NCI-H2029 (cell line): ENCODE measurements at regions not wholly inside any gene's neighbourhood (a gene's known extent, or its start where the extent isn't known, plus 50 kb on each side); places are given as distances from the start of the nearest gene placed in this dataset.
A peak's percentile ranks its signal among the peaks of the same experiment; 100 is the strongest.

ENCODE experiments used
- DNase-seq: peaks from one replicate; lab custom pipeline; 2025; lab: John Stamatoyannopoulos, UW

DNA sequence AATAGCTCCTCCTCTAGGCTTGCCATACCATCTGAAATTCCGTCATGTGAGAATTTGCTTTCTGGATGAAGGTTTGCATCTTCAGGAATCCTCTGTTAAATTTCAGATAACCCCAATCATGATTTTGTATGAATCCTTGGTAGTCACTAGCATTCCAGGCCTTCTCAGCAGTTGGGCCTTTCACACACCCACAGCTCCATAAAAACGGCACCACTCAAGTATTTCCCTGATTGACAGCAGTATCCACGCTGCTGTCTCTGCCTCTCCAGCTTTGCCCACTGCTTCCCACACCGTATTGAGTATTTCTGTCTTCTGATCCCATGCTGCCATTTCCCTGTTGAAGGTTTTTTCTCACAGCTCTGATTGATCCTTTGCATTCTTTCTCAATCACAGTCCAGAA, 208.7 kb upstream of the NCAM1 start:
- DNase-seq, result no peak

DNA sequence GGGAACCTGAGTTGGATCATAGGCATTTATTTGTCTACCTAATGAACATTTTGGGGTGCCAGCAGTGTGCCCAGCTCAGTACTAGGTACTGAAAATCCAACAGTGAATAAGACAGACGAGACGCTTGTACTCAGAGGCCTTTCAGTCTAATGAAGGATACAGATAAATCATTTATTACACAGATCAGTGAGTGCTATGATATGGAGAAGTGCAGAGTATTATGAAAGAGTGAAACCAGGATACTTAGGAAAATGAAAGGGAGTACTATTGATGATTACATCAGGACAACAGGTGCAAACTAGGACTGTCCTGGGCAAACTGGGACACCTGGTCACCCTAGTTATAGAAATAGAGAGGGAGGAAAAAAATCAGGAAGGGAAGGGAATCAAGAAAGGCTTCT, 207.5 kb upstream of the NCAM1 start:
- DNase-seq, result no peak

DNA sequence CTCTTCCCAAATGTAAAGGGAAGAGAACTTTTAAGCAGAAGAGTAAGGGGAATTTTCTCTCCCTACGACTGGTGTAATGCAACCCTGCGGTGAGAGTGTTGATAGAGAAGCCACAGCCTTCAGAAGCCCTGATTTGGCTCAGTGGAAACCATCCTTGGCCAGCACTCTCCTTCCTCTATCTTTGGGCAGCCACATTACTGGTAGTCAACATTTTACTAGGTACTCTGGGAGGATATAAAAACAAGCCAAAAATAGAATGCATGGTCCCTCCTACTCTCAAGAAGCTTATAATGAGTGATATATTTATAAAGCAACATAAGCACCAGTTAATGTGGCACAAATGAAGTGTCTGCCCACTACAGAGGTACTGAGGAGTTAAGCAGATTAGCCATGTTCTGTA, 201.8 kb upstream of the NCAM1 start:
- no peak for DNase-seq

DNA sequence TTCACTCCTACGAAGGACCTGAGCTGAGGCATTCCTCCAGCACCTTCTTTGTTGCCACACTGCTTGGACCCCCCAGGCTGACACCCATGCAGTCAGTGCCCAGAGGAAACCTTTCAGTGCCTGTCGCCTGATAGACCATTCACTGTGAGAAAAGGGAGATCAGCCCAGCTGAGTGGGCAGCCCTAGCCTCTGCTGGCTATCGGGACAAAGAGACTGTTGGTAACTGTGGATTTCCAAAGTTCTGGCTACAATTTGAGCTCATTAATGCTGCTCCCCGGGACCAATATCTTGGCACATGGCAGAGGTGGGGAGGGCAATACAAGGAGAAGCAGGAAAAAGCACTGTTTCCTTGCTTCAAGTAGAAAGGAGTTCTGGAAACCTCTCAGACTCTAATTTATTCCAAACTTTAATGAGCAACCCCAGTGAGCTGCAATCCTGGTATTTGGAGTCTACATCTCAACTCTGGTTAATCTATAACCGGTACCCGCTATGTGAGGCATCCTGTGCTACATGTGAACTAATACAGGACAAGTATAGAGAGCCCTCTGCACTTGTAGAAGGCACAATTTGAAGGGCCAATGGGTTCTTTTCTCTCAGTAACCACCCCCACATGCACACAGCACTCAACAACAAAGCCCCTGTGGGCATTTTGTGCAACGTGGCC, 200.7 kb upstream of the NCAM1 start:
- DNase-seq, result no peak

GRCh38 chr11:112761911-112762706, 199.1 kb upstream of the NCAM1 start:
- DNase-seq, result no peak

GRCh38 chr11:112762707-112763090, 198.5 kb upstream of the NCAM1 start:
- peak; percentile 29 for DNase-seq

GRCh38 chr11:112765337-112765736, 195.9 kb upstream of the NCAM1 start:
- no peak for DNase-seq

DNA sequence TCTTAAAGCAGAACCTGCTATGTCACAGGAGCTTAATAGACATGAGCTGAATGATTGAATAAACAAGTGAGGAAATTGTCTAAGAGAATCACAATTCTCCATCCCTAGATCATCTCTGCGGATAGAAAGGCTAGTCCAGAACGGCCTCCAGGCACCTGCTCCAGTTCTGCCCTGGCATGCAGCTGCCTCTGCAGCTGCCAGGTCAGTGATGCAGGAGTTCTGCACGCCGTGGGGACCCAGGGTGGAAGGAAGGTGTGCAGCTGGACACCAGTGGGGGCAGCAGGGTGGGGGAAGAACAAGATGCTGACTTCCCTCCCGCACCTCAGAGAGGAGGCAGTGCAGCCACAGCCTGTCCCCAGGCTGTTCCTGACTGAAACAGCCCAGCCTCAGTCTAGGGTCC, 192.1 kb upstream of the NCAM1 start:
- DNase-seq, result no peak

- DNase-seq, result no peak
Measured at GRCh38 chr11:112769584-112769983, 191.6 kb upstream of the NCAM1 start.

- DNase-seq, result no peak
Measured at GRCh38 chr11:112770033-112770432, 191.2 kb upstream of the NCAM1 start.

GRCh38 chr11:112770487-112770886, 190.7 kb upstream of the NCAM1 start:
- DNase-seq, result peak; percentile 15

GRCh38 chr11:112771851-112772250, 189.4 kb upstream of the NCAM1 start:
- no peak for DNase-seq

DNA sequence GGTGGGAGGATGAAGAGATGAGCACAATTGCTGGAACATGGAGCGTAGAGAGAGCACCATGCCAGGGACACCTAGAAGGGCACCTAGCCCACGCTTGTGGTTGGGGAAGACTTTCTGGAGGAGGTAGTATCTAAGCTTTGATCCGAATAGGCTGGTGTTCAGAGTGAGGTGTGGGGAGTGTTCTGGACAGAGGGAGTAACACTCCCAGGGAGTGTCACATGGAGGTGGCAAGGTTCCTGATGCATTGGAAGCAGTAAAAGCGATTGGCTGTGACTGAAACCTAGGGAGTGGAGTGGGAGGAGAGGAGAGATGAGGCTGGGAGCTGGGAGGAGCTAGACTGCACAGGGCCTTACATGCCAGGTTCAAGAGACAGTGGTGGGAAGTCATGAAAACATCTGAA, 188.0 kb upstream of the NCAM1 start:
- DNase-seq, result no peak

DNA sequence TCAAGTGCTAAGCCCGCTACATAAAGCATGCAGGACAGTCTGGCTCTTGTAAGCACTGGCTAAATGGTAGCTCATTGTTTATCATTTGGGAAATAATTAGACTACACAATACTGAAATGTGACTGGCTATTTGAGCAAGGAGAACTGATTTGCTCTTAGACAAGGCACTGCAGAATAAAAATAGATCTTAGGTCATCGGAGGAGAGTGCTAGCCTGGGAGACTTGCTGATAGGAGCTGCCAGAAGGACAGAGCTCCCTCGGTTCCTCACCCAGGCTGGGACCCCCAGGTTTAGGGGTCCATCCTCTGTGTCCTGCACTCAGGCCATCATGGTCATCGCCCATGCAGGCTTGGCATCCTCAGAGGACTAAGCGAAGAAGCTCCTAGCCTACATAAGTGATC, 184.4 kb upstream of the NCAM1 start:
- no peak for DNase-seq

GRCh38 chr11:112777283-112777751, 183.9 kb upstream of the NCAM1 start:
- DNase-seq, result no peak

GRCh38 chr11:112778091-112778876, 182.9 kb upstream of the NCAM1 start:
- no peak for DNase-seq

DNA sequence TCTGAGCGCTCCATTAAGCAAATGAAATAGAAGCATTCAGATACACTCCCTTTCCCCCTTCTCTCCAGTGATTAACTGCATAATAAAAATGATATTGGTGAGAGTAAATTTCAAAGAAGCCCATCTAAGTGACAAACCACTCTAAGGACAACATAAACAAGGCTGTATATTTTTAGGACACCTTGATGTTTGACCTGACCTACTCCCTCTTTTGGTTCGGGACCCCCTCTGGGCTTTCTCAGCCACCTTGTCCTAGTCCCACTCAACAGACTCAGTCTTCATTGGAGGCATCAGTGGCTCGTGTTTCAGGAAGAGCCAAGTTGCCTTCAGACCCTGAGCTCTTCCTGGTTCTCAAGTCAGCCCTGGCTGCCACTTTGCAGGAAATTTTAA, 182.3 kb upstream of the NCAM1 start:
- no peak for DNase-seq

GRCh38 chr11:112780351-112781087, 180.7 kb upstream of the NCAM1 start:
- DNase-seq, result no peak

- no peak for DNase-seq
Measured at GRCh38 chr11:112783945-112784322, 177.3 kb upstream of the NCAM1 start.

DNA sequence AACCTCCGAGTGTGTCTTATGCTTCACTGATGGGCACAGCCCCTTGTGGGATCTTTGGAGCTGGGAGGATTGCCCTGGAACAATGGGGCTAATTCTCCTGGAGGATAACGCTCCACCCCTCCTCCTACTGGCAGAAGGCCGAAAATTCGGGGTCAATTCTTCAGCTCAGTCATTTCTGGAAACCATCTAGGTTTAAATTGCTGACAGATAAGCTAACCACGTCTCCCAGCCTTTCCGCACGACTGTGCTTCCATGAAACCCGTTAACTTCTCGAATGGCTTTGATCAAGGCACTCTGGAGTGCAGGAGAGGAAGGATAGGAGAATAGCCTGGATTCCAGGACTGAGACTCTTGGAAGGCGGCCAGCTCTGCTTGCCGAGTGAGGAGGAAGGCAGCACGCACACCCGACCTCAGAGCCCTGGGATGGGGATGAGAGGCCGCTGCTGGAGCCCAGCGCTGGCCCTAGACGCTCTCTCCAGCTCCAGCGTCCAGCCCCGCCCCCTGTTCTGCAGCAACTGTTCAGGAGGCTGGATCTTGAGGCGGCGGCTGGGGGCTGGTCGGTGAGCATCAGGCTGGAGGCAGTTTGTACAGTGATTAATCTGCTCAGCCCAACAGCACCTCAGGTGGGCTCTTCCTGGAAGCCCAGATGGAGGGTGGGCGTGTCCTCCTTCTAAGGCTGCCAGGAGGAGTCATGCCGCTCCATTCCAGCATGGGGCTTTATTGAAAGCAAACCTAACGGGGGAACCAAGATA, 176.7 kb upstream of the NCAM1 start:
- DNase-seq, result peak; percentile 51

- DNase-seq, result no peak
Measured at GRCh38 chr11:112785149-112785548, 176.1 kb upstream of the NCAM1 start.
